Activated CD8-positive, alpha-beta memory T cell treated with anti-CD3 and anti-CD28 coated beads for 36 hours (primary cell): ENCODE measurements at regions not wholly inside any gene's neighbourhood (a gene's known extent, or its start where the extent isn't known, plus 50 kb on each side); places are given as distances from the start of the nearest gene placed in this dataset.
"Not testable (repeated sequence)": the region's sequence is repeated elsewhere in the genome, so short reads cannot be mapped to it uniquely, and the experiment has no call there.

ENCODE experiments used
- CTCF ChIA-PET: fragments of 350-600 bp; sonication (Branson Sonifier 250); formaldehyde crosslinking; loops from one replicate; lab custom pipeline; 2021; ENCODE audit warnings: antibody characterized with exemption; lab: Charles Lee
- POLR2A ChIA-PET: fragments of 350-600 bp; sonication (Branson Sonifier 250); formaldehyde crosslinking; loops from one replicate; lab custom pipeline; 2021; ENCODE audit warnings: antibody characterized with exemption; lab: Charles Lee

GRCh38 chr12:13536219-13536910, 339.8 kb downstream of the EMP1 start:
- ChIA-PET POLR2A (no interaction called here), CTCF (no interaction called here)

- ChIA-PET CTCF (interaction anchor here (1.2 kb wide), 1 partner anchor 278 kb away, joined by 3 read pairs; no protein-coding TSS in a partner anchor), POLR2A (no interaction called here)
These were observed 338.3 kb downstream of the EMP1 start for GRCh38 chr12:13534645-13535398.

GRCh38 chr12:13534242-13534641, 337.7 kb downstream of the EMP1 start:
- CTCF ChIA-PET: interaction anchor here (1.2 kb wide), 1 partner anchor 279 kb away, joined by 3 read pairs; no protein-coding TSS in a partner anchor
- POLR2A ChIA-PET: no interaction called here

GRCh38 chr12:13530966-13531365, 334.4 kb downstream of the EMP1 start:
- ChIA-PET POLR2A (no interaction called here), CTCF (no interaction called here)

- CTCF ChIA-PET, POLR2A ChIA-PET: not testable (repeated sequence)
These were observed 329.8 kb downstream of the EMP1 start for GRCh38 chr12:13526185-13526921.

GRCh38 chr12:13523536-13524307, 327.2 kb downstream of the EMP1 start:
- CTCF ChIA-PET: no interaction called here
- POLR2A ChIA-PET: no interaction called here

GRCh38 chr12:13518034-13518433, 321.5 kb downstream of the EMP1 start:
- POLR2A ChIA-PET, CTCF ChIA-PET: not testable (repeated sequence)

GRCh38 chr12:13509740-13510139, 313.2 kb downstream of the EMP1 start:
- ChIA-PET POLR2A (no interaction called here), CTCF (no interaction called here)

GRCh38 chr12:13505636-13506035, 309.1 kb downstream of the EMP1 start:
- ChIA-PET POLR2A (no interaction called here), CTCF (no interaction called here)

GRCh38 chr12:13505224-13505623, 308.7 kb downstream of the EMP1 start:
- CTCF ChIA-PET: no interaction called here
- POLR2A ChIA-PET: no interaction called here

- CTCF ChIA-PET: no interaction called here
These were observed 308.2 kb downstream of the EMP1 start for GRCh38 chr12:13504736-13505135.

GRCh38 chr12:13504074-13504473, 307.5 kb downstream of the EMP1 start:
- CTCF ChIA-PET: no interaction called here
- POLR2A ChIA-PET: no interaction called here

More at GRCh38 chr12:13504736-13505135, 308.2 kb downstream of the EMP1 start:
- POLR2A ChIA-PET: no interaction called here

GRCh38 chr12:13503094-13503835, 306.7 kb downstream of the EMP1 start:
- ChIA-PET CTCF (no interaction called here), POLR2A (no interaction called here)

- ChIA-PET POLR2A (no interaction called here), CTCF (interaction anchor here (1.1 kb wide), 1 partner anchor 14 kb away, joined by 3 read pairs; no protein-coding TSS in a partner anchor)
These were observed 302.5 kb downstream of the EMP1 start for GRCh38 chr12:13499008-13499407.

GRCh38 chr12:13496111-13496510, 299.6 kb downstream of the EMP1 start:
- ChIA-PET CTCF (no interaction called here), POLR2A (no interaction called here)

- CTCF ChIA-PET: no interaction called here
These were observed 292.7 kb downstream of the EMP1 start for GRCh38 chr12:13489246-13489645.

GRCh38 chr12:13487326-13487725, 290.8 kb downstream of the EMP1 start:
- POLR2A ChIA-PET: no interaction called here
- CTCF ChIA-PET: no interaction called here

More at GRCh38 chr12:13489246-13489645, 292.7 kb downstream of the EMP1 start:
- POLR2A ChIA-PET: no interaction called here

GRCh38 chr12:13486794-13487193, 290.3 kb downstream of the EMP1 start:
- CTCF ChIA-PET: no interaction called here
- POLR2A ChIA-PET: no interaction called here
